Psoas muscle (tissue), 7 donors: ENCODE measurements at regions not wholly inside any gene's neighbourhood (a gene's known extent, or its start where the extent isn't known, plus 50 kb on each side); places are given as distances from the start of the nearest gene placed in this dataset.

ENCODE experiments used
- ATAC-seq, 4 donors: fragments of 200-7000 bp; cut with Tn5 transposase; one replicate each; pipeline ENCODE4 v1.9.1; 2020; ENCODE audit warnings: moderate library complexity in 3 of 4, mild to moderate bottlenecking in 2 of 4
- DNase-seq, 2 donors: peaks; one replicate each; pipeline ENCODE4 v3.0.0-alpha.2; 2020
- H3K27ac ChIP-seq: fragments of 200-600 bp; one replicate; pipeline ENCODE4 v1.8.0; 2022
- H3K27me3 ChIP-seq, 3 donors: fragments of 200-600 bp in 1 of 3; one replicate each; pipeline versions ENCODE4 v1.6.1 to v1.8.0; 2013 to 2022; ENCODE audit warnings: low read length in 2 of 3, mild to moderate bottlenecking in 2 of 3, moderate library complexity in 1 of 3; ENCODE audit not compliant: insufficient read depth in 3 of 3
- H3K36me3 ChIP-seq, 2 donors: fragments of 200-600 bp in 1 of 2; one replicate each; pipeline versions ENCODE4 v1.6.1 to v1.8.0; 2013 to 2022; ENCODE audit warnings: low read depth in 1 of 2, mild to moderate bottlenecking in 1 of 2, moderate library complexity in 1 of 2; ENCODE audit not compliant: insufficient read depth in 1 of 2
- H3K4me1 ChIP-seq: fragments of 200-600 bp; one replicate; pipeline ENCODE4 v1.8.0; 2022
- H3K4me3 ChIP-seq: fragments of 200-600 bp; one replicate; pipeline ENCODE4 v1.8.0; 2022; ENCODE audit warnings: mild to moderate bottlenecking
- H3K9me3 ChIP-seq: fragments of 200-600 bp; one replicate; pipeline ENCODE4 v1.8.0; 2022
- WGBS, 3 donors: extraction: QIAGEN DNeasy Blood & Tissue Kit; methylation state at CpG; one replicate each; pipeline versions ENCODE4 v1.1.6 to v1.1.7; 2013; 5-methylcytosine and 5-hydroxymethylcytosine counted together
- intact Hi-C, 2 donors: fragments of 100-400 bp; cut with DNase I; formaldehyde crosslinking; loops; one replicate each; pipeline versions ENCODE4 v1.11.0 to v1.14.2; 2022
- TF ChIP-seq, protein P1 (sequence below): fragments of 200-600 bp; IDR thresholded peaks from one replicate; pipeline ENCODE4 v1.8.0; 2022; ENCODE audit warnings: antibody characterized with exemption
- donor health status: healthy with polysubstance abuse.
- donor health status: DM: no; HTN: no; CAD: no; lungs with moderate emphysema.
- donor health status: Bipolar disorder and iron deficiency.
- donor health status: healthy.
- donor health status: DM: yes; HTN: yes; CAD: no.
- donor health status: DM: no; HTN: no; CAD: no.
- donor health status: DM: yes; HTN: yes; CAD: no.

DNA sequence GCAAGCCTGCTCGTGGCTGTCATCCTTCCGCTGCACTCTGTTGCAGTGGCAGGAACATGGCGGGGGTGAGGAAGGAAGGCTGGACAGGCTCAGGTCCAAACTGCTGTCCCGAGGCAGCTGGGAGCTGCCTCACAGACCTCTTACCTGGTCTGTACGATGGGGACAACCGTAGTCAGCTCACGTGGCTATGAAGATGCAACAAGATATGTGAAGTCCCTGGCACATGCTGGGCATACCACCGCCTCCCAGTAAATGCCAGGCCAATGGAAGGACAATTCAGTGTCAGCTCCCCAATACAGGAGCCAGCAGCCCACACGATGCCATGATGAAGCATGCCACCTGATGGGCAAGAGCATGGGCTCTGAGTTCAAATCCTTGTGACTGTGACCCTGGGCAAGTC lies 344.4 kb downstream of the CYRIA start:
- no peaks in the 10 kb centered on the region for H3K4me1 ChIP-seq
- TF ChIP-seq, protein P1, sequence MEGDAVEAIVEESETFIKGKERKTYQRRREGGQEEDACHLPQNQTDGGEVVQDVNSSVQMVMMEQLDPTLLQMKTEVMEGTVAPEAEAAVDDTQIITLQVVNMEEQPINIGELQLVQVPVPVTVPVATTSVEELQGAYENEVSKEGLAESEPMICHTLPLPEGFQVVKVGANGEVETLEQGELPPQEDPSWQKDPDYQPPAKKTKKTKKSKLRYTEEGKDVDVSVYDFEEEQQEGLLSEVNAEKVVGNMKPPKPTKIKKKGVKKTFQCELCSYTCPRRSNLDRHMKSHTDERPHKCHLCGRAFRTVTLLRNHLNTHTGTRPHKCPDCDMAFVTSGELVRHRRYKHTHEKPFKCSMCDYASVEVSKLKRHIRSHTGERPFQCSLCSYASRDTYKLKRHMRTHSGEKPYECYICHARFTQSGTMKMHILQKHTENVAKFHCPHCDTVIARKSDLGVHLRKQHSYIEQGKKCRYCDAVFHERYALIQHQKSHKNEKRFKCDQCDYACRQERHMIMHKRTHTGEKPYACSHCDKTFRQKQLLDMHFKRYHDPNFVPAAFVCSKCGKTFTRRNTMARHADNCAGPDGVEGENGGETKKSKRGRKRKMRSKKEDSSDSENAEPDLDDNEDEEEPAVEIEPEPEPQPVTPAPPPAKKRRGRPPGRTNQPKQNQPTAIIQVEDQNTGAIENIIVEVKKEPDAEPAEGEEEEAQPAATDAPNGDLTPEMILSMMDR = no peak
- peaks cover 0 to 2% (median 0%) of the 10 kb centered on the region in 3 donors for H3K27me3 ChIP-seq
- no peaks in the 10 kb centered on the region for H3K36me3 ChIP-seq
- 86 to 88% (median 86%) methylated on average over 9 of the region's 9 CpGs for WGBS, 3 donors
- no peaks in the 10 kb centered on the region for H3K9me3 ChIP-seq
- H3K27ac ChIP-seq = no peak overlapping the region
- DNase-seq (no peak), ATAC-seq (no peak)
- no peak overlapping the region for H3K4me3 ChIP-seq
- intact Hi-C loops = no loop called here

DNA sequence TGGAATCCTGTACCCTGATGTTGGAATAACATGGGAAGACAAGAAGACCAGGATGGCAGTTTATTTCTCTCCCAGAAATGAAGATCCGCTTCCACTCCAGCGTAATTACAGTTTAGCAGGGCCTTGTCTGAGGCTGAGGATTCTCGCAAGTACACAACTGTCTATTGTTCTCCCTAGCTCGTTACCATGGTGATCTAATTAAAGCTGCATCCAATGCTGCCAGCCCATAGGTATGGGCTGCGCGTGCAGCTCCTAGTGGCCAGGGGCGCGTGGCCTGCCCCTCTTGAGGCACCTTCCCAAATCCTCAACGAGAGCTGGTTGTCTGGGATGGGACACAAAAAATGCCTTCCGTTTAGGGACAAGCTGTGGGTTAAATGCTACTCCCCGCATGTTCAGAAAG lies 344.9 kb downstream of the CYRIA start:
- no peak overlapping the region for H3K4me3 ChIP-seq
- no peak overlapping the region for H3K27ac ChIP-seq
- WGBS, 3 donors = 85 to 93% (median 90%) methylated on average over 11 of the region's 11 CpGs
- ATAC-seq (no peak), DNase-seq (no peak)
- TF ChIP-seq, protein P1 = no peak
- peaks cover 0 to 2% (median 0%) of the 10 kb centered on the region in 3 donors for H3K27me3 ChIP-seq
- no peaks in the 10 kb centered on the region for H3K36me3 ChIP-seq
- no peaks in the 10 kb centered on the region for H3K9me3 ChIP-seq
- H3K4me1 ChIP-seq = no peaks in the 10 kb centered on the region
- intact Hi-C loops = no loop called here

DNA sequence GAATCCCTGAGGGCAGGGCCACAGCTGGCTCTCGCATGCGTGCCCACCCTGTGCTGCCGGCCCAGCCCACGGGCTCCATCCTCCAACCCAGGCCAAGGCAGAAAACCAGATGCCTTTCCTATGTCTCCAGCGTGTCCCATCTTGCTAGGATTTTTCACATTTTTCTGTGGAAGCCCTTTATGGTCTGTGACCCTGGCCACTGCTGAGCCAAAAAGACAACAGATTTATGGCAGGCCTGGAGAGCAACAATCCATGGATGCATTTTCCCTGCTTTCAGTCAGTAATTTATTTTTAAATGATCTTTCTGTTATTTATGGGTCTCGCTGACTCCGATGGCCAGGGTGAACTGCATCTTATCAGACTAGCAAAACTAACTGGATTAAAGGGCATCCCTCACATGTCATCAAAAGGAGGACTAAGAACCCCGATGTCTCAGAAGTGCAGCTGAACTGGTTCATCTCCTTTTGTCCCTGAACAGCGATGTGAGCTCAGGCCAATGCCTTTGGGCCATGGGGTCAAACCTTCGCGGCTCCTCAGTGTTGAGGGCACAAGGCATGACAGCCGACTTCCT lies 346.0 kb downstream of the CYRIA start:
- Histone ChIP-seq H3K27ac (no peak overlapping the region), H3K36me3 (no peaks in the 10 kb centered on the region), H3K9me3 (no peaks in the 10 kb centered on the region), H3K4me1 (no peaks in the 10 kb centered on the region), H3K27me3 (no peaks in the 10 kb centered on the region), H3K4me3 (no peak overlapping the region)
- DNase-seq = no peak
- WGBS, 3 donors = 54 to 58% (median 56%) methylated on average over 12 of the region's 12 CpGs
- TF ChIP-seq, protein P1 = no peak
- intact Hi-C loops = no loop called here
- no peak for ATAC-seq

DNA sequence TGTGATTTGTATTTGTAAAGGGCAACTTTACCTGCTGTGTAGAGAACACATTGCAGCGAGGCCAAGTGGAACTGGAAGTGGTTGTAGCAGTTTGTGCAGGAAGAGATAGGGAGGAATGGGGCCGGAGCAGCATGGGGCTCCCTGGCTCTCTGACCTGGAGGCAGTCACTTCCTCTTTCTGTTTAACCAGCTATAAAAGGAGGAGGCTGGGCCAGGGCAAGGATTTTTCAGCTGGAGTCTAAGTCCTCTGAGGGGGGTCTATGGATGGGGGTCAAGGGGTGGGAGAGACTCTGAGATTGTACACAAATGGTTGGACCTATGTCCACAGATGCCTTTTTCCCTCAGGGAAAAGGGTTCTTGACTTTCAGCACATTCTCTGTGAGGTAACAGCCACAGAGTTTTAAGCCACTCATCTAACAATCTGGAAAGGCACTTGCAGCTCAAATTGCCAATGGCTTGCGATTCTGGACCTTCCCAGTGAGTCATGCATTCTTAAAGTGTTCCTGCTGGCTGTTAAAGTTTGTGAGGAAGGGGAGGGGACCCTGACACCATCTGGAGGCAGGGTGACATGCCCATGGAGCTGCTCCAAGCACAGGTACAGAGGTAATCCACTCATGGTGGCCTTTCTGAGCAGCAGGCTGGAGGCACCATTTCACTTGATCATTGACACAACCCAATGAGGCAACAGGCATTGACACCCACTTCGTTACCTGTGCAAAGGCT lies 347.0 kb downstream of the CYRIA start:
- TF ChIP-seq, protein P1 = no peak
- no peaks in the 10 kb centered on the region for H3K4me1 ChIP-seq
- H3K27ac ChIP-seq = no peak overlapping the region
- H3K27me3 ChIP-seq = no peaks in the 10 kb centered on the region
- H3K9me3 ChIP-seq = no peaks in the 10 kb centered on the region
- no peak overlapping the region for H3K4me3 ChIP-seq
- no peak for ATAC-seq
- 44 to 60% (median 59%) methylated on average over 4 of the region's 4 CpGs for WGBS, 3 donors
- intact Hi-C loops = no loop called here
- no peaks in the 10 kb centered on the region for H3K36me3 ChIP-seq
- DNase-seq = no peak
